ENCODE measurements at regions not wholly inside any gene's neighbourhood (a gene's known extent, or its start where the extent isn't known, plus 50 kb on each side); places are given as distances from the start of the nearest gene placed in this dataset.

GRCh38 chr4:148510211-148510610, 68.0 kb upstream of the NR3C2 start:
- Histone ChIP-seq H3K4me1 (ENCODE audit: insufficient read depth, low read length) (peaks cover 42% of the 10 kb centered on the region), H3K79me2 (ENCODE audit: low read length) (no peaks in the 10 kb centered on the region), H3K4me2 (ENCODE audit: low read length) (0 out of 2 replicates have a peak overlapping the region, but pooled peaks have one; percentile 26), H4K20me1 (ENCODE audit: low read length) (no peaks in the 10 kb centered on the region), H3K9me2 (replicated peaks; ENCODE audit: low read length) (no peaks in the 10 kb centered on the region), H3K36me3 (ENCODE audit: low read depth, low read length) (no peaks in the 10 kb centered on the region), H3K9me3 (ENCODE audit: low read length) (no peaks in the 10 kb centered on the region), H3K4me3 (ENCODE audit: low read length) (no peak overlapping the region), H3K27ac (ENCODE audit: low read length) (peak overlapping the region; percentile 48), H2AFZ (ENCODE audit: low read length) (peak overlapping the region; percentile 43; the same call in 1 of the 2 replicates), H3K27me3 (ENCODE audit: low read length) (no peaks in the 10 kb centered on the region), H3F3A (ENCODE audit: low read length, unreplicated experiment) (no peaks in the 10 kb centered on the region), H3K9ac (ENCODE audit: low read length) (no peak overlapping the region)
- TF ChIP-seq EZH2phosphoT487 (IDR thresholded peaks at IDR 0.05; ENCODE audit: borderline replicate concordance, low read length) = no peak
- TF ChIP-seq EZH2 (IDR thresholded peaks at IDR 0.05; ENCODE audit: low read length, unreplicated experiment) = no peak
- TF ChIP-seq, protein P1, sequence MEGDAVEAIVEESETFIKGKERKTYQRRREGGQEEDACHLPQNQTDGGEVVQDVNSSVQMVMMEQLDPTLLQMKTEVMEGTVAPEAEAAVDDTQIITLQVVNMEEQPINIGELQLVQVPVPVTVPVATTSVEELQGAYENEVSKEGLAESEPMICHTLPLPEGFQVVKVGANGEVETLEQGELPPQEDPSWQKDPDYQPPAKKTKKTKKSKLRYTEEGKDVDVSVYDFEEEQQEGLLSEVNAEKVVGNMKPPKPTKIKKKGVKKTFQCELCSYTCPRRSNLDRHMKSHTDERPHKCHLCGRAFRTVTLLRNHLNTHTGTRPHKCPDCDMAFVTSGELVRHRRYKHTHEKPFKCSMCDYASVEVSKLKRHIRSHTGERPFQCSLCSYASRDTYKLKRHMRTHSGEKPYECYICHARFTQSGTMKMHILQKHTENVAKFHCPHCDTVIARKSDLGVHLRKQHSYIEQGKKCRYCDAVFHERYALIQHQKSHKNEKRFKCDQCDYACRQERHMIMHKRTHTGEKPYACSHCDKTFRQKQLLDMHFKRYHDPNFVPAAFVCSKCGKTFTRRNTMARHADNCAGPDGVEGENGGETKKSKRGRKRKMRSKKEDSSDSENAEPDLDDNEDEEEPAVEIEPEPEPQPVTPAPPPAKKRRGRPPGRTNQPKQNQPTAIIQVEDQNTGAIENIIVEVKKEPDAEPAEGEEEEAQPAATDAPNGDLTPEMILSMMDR (conservative IDR thresholded peaks at IDR 0.05; ENCODE audit: low read depth, low read length) = no peak
- CTCF ChIA-PET = no interaction called here
- intact Hi-C loops (cut with micrococcal nuclease) = loop anchor here (10.0 kb wide), 1 partner anchor 145 kb away; no protein-coding TSS in a partner anchor
- BruUV-seq (replicated peaks) = no TSS peak
- ATAC-seq (peak; percentile 46), DNase-seq (peak; percentile 67)
- POLR2A ChIA-PET (ENCODE audit: unreplicated experiment) = no interaction called here

GRCh38 chr4:148503681-148504080, 61.5 kb upstream of the NR3C2 start:
- Histone ChIP-seq H3K4me2 (ENCODE audit: low read length) (no peak overlapping the region), H3K9me3 (ENCODE audit: low read length) (no peaks in the 10 kb centered on the region), H3K9ac (ENCODE audit: low read length) (no peak overlapping the region), H3K4me1 (ENCODE audit: insufficient read depth, low read length) (no peaks in the 10 kb centered on the region), H2AFZ (ENCODE audit: low read length) (no peak overlapping the region), H3K27me3 (ENCODE audit: low read length) (no peaks in the 10 kb centered on the region), H3K79me2 (ENCODE audit: low read length) (no peaks in the 10 kb centered on the region), H3F3A (ENCODE audit: low read length, unreplicated experiment) (no peaks in the 10 kb centered on the region), H3K4me3 (ENCODE audit: low read length) (no peak overlapping the region), H3K36me3 (ENCODE audit: low read depth, low read length) (no peaks in the 10 kb centered on the region), H3K27ac (ENCODE audit: low read length) (no peak overlapping the region), H3K9me2 (replicated peaks; ENCODE audit: low read length) (no peaks in the 10 kb centered on the region), H4K20me1 (ENCODE audit: low read length) (no peaks in the 10 kb centered on the region)
- intact Hi-C loops (cut with micrococcal nuclease) = no loop called here
- DNase-seq (no peak), ATAC-seq (no peak)
- no TSS peak for BruUV-seq (replicated peaks)
- POLR2A ChIA-PET (ENCODE audit: unreplicated experiment) = no interaction called here
- CTCF ChIA-PET = no interaction called here
- no peak for TF ChIP-seq EZH2phosphoT487 (IDR thresholded peaks at IDR 0.05; ENCODE audit: borderline replicate concordance, low read length)
- TF ChIP-seq, protein P1 (conservative IDR thresholded peaks at IDR 0.05; ENCODE audit: low read depth, low read length) = no peak
- TF ChIP-seq EZH2 (IDR thresholded peaks at IDR 0.05; ENCODE audit: low read length, unreplicated experiment) = no peak

DNA sequence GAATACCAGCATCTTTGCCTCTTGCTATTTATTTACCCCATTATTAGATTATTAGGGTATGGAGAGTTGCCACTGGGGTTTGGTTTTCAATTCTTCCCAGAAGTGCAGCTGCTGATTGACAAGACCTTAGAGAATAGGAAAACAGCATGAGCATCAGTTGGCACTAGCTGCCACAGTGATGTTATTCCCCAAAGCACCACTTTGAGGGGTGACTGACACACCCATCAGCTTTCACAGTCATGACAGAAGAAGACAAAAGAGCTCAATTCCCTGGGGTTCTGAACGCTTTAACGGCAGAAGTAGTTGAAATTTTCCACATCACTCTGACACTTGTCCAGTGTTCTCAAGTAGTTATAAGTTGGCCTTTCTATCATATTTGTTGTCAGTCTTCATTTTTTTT, 55.0 kb upstream of the NR3C2 start:
- Histone ChIP-seq H3K4me2 (ENCODE audit: low read length) (no peak overlapping the region), H3K27me3 (ENCODE audit: low read length) (no peaks in the 10 kb centered on the region), H3K36me3 (ENCODE audit: low read depth, low read length) (no peaks in the 10 kb centered on the region), H3K9me3 (ENCODE audit: low read length) (no peaks in the 10 kb centered on the region), H3K4me1 (ENCODE audit: insufficient read depth, low read length) (no peaks in the 10 kb centered on the region), H3F3A (ENCODE audit: low read length, unreplicated experiment) (no peaks in the 10 kb centered on the region), H3K4me3 (ENCODE audit: low read length) (no peak overlapping the region), H3K79me2 (ENCODE audit: low read length) (no peaks in the 10 kb centered on the region), H3K9ac (ENCODE audit: low read length) (no peak overlapping the region), H3K9me2 (replicated peaks; ENCODE audit: low read length) (no peaks in the 10 kb centered on the region), H4K20me1 (ENCODE audit: low read length) (no peaks in the 10 kb centered on the region), H2AFZ (ENCODE audit: low read length) (no peak overlapping the region), H3K27ac (ENCODE audit: low read length) (no peak overlapping the region)
- no peak for TF ChIP-seq EZH2phosphoT487 (IDR thresholded peaks at IDR 0.05; ENCODE audit: borderline replicate concordance, low read length)
- TF ChIP-seq, protein P1 (conservative IDR thresholded peaks at IDR 0.05; ENCODE audit: low read depth, low read length) = no peak
- TF ChIP-seq EZH2 (IDR thresholded peaks at IDR 0.05; ENCODE audit: low read length, unreplicated experiment) = no peak
- CTCF ChIA-PET = no interaction called here
- no peak for DNase-seq
- BruUV-seq (replicated peaks) = no TSS peak
- POLR2A ChIA-PET (ENCODE audit: unreplicated experiment) = no interaction called here
- ATAC-seq = no peak
- intact Hi-C loops (cut with micrococcal nuclease) = no loop called here

Measured in PC-3 (cell line).